ENCODE measurements at regions not wholly inside any gene's neighbourhood (a gene's known extent, or its start where the extent isn't known, plus 50 kb on each side); places are given as distances from the start of the nearest gene placed in this dataset.

DNA sequence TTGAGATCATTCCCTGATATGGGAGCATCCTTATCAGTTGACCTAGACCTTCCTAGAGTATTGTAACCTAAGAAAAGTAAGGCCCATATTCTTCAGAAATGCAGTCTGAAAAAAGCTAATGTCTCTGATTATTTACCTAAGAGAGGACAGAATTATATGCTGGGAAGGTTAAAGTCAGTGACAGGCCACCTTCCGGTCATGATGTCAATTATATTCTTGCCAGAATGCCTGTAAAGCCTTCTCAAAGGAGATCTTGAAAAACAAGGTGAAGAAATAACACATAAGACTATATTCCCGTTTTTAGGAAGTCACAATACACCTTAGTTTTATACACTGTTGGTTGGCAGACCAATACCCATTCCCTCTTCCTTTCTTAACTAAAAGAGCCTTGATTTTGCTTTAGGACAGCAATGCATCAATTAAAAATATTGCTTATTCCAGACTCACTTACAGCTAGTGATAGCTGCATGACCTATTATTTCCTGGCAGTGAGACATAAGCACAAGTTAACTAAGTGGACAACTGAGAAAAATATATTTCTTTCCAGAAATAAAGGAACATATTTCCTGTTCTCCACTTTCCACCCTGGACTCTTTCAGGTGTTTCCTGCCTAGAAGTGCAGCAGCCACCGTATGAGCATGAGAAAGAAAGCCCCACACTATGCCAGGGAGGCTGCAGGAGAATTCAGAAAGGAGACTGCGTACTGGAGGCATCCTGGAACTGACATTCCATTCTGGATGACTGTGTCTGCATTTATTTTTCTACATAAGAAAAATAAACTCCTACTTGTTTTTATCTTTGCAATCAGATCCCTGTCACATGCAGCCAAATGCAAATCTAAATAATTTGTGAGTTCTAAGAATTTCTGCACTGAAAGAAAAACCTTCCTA, 332.9 kb upstream of the PTBP2 start:
- Histone ChIP-seq H4K20me1 (ENCODE audit: insufficient read depth, low read length) (no peaks in the 10 kb centered on the region), H3K9me3 (ENCODE audit: low read length) (no peaks in the 10 kb centered on the region), H3K4me2 (ENCODE audit: low read length) (no peak overlapping the region), H3K4me3 (ENCODE audit: low read depth, low read length, poor library complexity, severe bottlenecking) (no peak overlapping the region), H3K36me3 (ENCODE audit: insufficient read depth, low read length) (no peaks in the 10 kb centered on the region), H3K4me1 (ENCODE audit: insufficient read depth, low read length, poor library complexity, severe bottlenecking) (no peaks in the 10 kb centered on the region), H3K9me2 (ENCODE audit: insufficient read depth, low read length) (no peaks in the 10 kb centered on the region), H3K79me2 (ENCODE audit: insufficient read depth, low read depth, low read length) (no peaks in the 10 kb centered on the region), H2AFZ (ENCODE audit: low read length) (no peak overlapping the region), H3K27ac (ENCODE audit: low read depth, low read length, poor library complexity, severe bottlenecking) (no peak overlapping the region)
- no peak for TF ChIP-seq EZH2phosphoT487 (IDR thresholded peaks at IDR 0.05; ENCODE audit: borderline replicate concordance, low read depth, low read length)
- TF ChIP-seq CTCF (conservative IDR thresholded peaks at IDR 0.05; ENCODE audit: low read length), result no peak
- intact Hi-C loops (cut with micrococcal nuclease; ENCODE audit: unreplicated experiment), result no loop called here
- no peak for DNase-seq (ENCODE audit: low spot score)
- BruUV-seq (replicated peaks), result no TSS peak
- ChIA-PET POLR2A (interaction anchor here (0.5 to 1.1 kb wide), 2 partner anchors 25 to 540 kb away, joined by 3 read pairs; no protein-coding TSS in a partner anchor), CTCF (ENCODE audit: unreplicated experiment) (no interaction called here)

- intact Hi-C loops (cut with micrococcal nuclease; ENCODE audit: unreplicated experiment), result no loop called here
- H3K4me2 ChIP-seq (ENCODE audit: low read length), result no peak overlapping the region
- no peaks in the 10 kb centered on the region for H3K9me2 ChIP-seq (ENCODE audit: insufficient read depth, low read length)
- H3K4me3 ChIP-seq (ENCODE audit: low read depth, low read length, poor library complexity, severe bottlenecking), result no peak overlapping the region
- no peaks in the 10 kb centered on the region for H4K20me1 ChIP-seq (ENCODE audit: insufficient read depth, low read length)
- no peak overlapping the region for H2AFZ ChIP-seq (ENCODE audit: low read length)
- DNase-seq (ENCODE audit: low spot score), result no peak
- H3K36me3 ChIP-seq (ENCODE audit: insufficient read depth, low read length), result no peaks in the 10 kb centered on the region
- H3K9me3 ChIP-seq (ENCODE audit: low read length), result no peaks in the 10 kb centered on the region
- CTCF ChIA-PET (ENCODE audit: unreplicated experiment), result no interaction called here
- no peak for TF ChIP-seq EZH2phosphoT487 (IDR thresholded peaks at IDR 0.05; ENCODE audit: borderline replicate concordance, low read depth, low read length)
- TF ChIP-seq CTCF (conservative IDR thresholded peaks at IDR 0.05; ENCODE audit: low read length), result no peak
- no TSS peak for BruUV-seq (replicated peaks)
- POLR2A ChIA-PET, result interaction anchor here (1.3 kb wide), 1 partner anchor 37 kb away, joined by 4 read pairs; no protein-coding TSS in a partner anchor
- H3K79me2 ChIP-seq (ENCODE audit: insufficient read depth, low read depth, low read length), result no peaks in the 10 kb centered on the region
- no peak overlapping the region for H3K27ac ChIP-seq (ENCODE audit: low read depth, low read length, poor library complexity, severe bottlenecking)
- H3K4me1 ChIP-seq (ENCODE audit: insufficient read depth, low read length, poor library complexity, severe bottlenecking), result no peaks in the 10 kb centered on the region
Observed at GRCh38 chr1:96400089-96400488, 321.5 kb upstream of the PTBP2 start.

GRCh38 chr1:96409087-96409486, 312.5 kb upstream of the PTBP2 start:
- Histone ChIP-seq H3K79me2 (ENCODE audit: insufficient read depth, low read depth, low read length) (no peaks in the 10 kb centered on the region), H3K4me3 (ENCODE audit: low read depth, low read length, poor library complexity, severe bottlenecking) (no peak overlapping the region), H3K9me2 (ENCODE audit: insufficient read depth, low read length) (no peaks in the 10 kb centered on the region), H3K9me3 (ENCODE audit: low read length) (no peaks in the 10 kb centered on the region), H3K4me1 (ENCODE audit: insufficient read depth, low read length, poor library complexity, severe bottlenecking) (no peaks in the 10 kb centered on the region), H4K20me1 (ENCODE audit: insufficient read depth, low read length) (no peaks in the 10 kb centered on the region), H3K4me2 (ENCODE audit: low read length) (no peak overlapping the region), H2AFZ (ENCODE audit: low read length) (no peak overlapping the region), H3K36me3 (ENCODE audit: insufficient read depth, low read length) (no peaks in the 10 kb centered on the region), H3K27ac (ENCODE audit: low read depth, low read length, poor library complexity, severe bottlenecking) (no peak overlapping the region)
- TF ChIP-seq EZH2phosphoT487 (IDR thresholded peaks at IDR 0.05; ENCODE audit: borderline replicate concordance, low read depth, low read length) (no peak), CTCF (conservative IDR thresholded peaks at IDR 0.05; ENCODE audit: low read length) (no peak)
- BruUV-seq (replicated peaks), result no TSS peak
- CTCF ChIA-PET (ENCODE audit: unreplicated experiment), result no interaction called here
- DNase-seq (ENCODE audit: low spot score), result no peak
- intact Hi-C loops (cut with micrococcal nuclease; ENCODE audit: unreplicated experiment), result no loop called here
- POLR2A ChIA-PET, result interaction anchor here (0.7 kb wide), 1 partner anchor 39 kb away, joined by 3 read pairs; no protein-coding TSS in a partner anchor

Data from OCI-LY7 (cell line).